ENCODE measurements at regions not wholly inside any gene's neighbourhood (a gene's known extent, or its start where the extent isn't known, plus 50 kb on each side); places are given as distances from the start of the nearest gene placed in this dataset.

GRCh38 chr1:91585502-91585901 lies 84.9 kb downstream of the CDC7 start:
- no peaks in the 10 kb centered on the region for H3K9me3 ChIP-seq (ENCODE audit: insufficient read depth, low read length)
- no peak overlapping the region for H3K9ac ChIP-seq (ENCODE audit: insufficient read length, low read depth)
- peaks cover 6% of the 10 kb centered on the region for H3K4me1 ChIP-seq (ENCODE audit: insufficient read depth, insufficient read length)
- no peaks in the 10 kb centered on the region for H3K36me3 ChIP-seq (ENCODE audit: insufficient read depth, insufficient read length, low read length)
- no peak overlapping the region for H3K4me3 ChIP-seq (ENCODE audit: insufficient read length, low read depth)
- TF ChIP-seq SUZ12 (IDR thresholded peaks at IDR 0.05; ENCODE audit: extremely low read depth, insufficient read depth, insufficient read length) (no peak), YY1 (IDR thresholded peaks at IDR 0.05; ENCODE audit: insufficient read depth, insufficient read length) (no peak), ZNF274 (IDR thresholded peaks at IDR 0.05; ENCODE audit: low read depth, low read length) (no peak)
- no peak for DNase-seq (ENCODE audit: low read depth, low spot score)
- H3K27me3 ChIP-seq (ENCODE audit: insufficient read depth, insufficient read length) = no peaks in the 10 kb centered on the region

DNA sequence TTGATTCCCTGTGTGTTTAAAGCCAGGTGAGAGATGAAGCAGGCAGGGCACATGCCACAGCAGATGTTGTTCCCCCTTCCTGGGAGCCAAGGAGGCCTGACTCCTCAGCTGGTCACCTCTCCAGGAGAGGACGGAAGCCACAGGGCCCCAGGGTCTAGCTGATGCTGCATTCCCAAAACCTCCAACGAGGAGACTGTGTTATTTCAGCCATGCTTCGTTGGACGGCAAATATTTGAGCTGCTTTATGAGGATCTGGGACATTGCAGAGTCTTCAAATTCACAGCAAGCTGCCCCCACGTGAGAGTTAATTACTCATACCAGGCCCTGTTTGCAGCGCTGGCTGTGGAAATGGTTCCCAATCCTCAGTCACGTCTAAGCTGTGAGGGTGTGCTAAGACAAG lies 85.3 kb downstream of the CDC7 start:
- no peak for TF ChIP-seq SUZ12 (IDR thresholded peaks at IDR 0.05; ENCODE audit: extremely low read depth, insufficient read depth, insufficient read length)
- no peak for TF ChIP-seq YY1 (IDR thresholded peaks at IDR 0.05; ENCODE audit: insufficient read depth, insufficient read length)
- TF ChIP-seq ZNF274 (IDR thresholded peaks at IDR 0.05; ENCODE audit: low read depth, low read length) = no peak
- H3K27me3 ChIP-seq (ENCODE audit: insufficient read depth, insufficient read length) = no peaks in the 10 kb centered on the region
- H3K36me3 ChIP-seq (ENCODE audit: insufficient read depth, insufficient read length, low read length) = no peaks in the 10 kb centered on the region
- H3K4me1 ChIP-seq (ENCODE audit: insufficient read depth, insufficient read length) = peaks cover 6% of the 10 kb centered on the region
- H3K9me3 ChIP-seq (ENCODE audit: insufficient read depth, low read length) = no peaks in the 10 kb centered on the region
- no peak overlapping the region for H3K4me3 ChIP-seq (ENCODE audit: insufficient read length, low read depth)
- DNase-seq (ENCODE audit: low read depth, low spot score) = no peak
- no peak overlapping the region for H3K9ac ChIP-seq (ENCODE audit: insufficient read length, low read depth)

- no peak for DNase-seq (ENCODE audit: low read depth, low spot score)
- Histone ChIP-seq H3K9ac (ENCODE audit: insufficient read length, low read depth) (no peak overlapping the region), H3K36me3 (ENCODE audit: insufficient read depth, insufficient read length, low read length) (no peaks in the 10 kb centered on the region), H3K4me3 (ENCODE audit: insufficient read length, low read depth) (no peak overlapping the region), H3K27me3 (ENCODE audit: insufficient read depth, insufficient read length) (no peaks in the 10 kb centered on the region), H3K4me1 (ENCODE audit: insufficient read depth, insufficient read length) (peaks cover 6% of the 10 kb centered on the region), H3K9me3 (ENCODE audit: insufficient read depth, low read length) (no peaks in the 10 kb centered on the region)
- no peak for TF ChIP-seq YY1 (IDR thresholded peaks at IDR 0.05; ENCODE audit: insufficient read depth, insufficient read length)
- TF ChIP-seq ZNF274 (IDR thresholded peaks at IDR 0.05; ENCODE audit: low read depth, low read length) = no peak
- no peak for TF ChIP-seq SUZ12 (IDR thresholded peaks at IDR 0.05; ENCODE audit: extremely low read depth, insufficient read depth, insufficient read length)
Measured at GRCh38 chr1:91589437-91589836, 88.8 kb downstream of the CDC7 start.

DNA sequence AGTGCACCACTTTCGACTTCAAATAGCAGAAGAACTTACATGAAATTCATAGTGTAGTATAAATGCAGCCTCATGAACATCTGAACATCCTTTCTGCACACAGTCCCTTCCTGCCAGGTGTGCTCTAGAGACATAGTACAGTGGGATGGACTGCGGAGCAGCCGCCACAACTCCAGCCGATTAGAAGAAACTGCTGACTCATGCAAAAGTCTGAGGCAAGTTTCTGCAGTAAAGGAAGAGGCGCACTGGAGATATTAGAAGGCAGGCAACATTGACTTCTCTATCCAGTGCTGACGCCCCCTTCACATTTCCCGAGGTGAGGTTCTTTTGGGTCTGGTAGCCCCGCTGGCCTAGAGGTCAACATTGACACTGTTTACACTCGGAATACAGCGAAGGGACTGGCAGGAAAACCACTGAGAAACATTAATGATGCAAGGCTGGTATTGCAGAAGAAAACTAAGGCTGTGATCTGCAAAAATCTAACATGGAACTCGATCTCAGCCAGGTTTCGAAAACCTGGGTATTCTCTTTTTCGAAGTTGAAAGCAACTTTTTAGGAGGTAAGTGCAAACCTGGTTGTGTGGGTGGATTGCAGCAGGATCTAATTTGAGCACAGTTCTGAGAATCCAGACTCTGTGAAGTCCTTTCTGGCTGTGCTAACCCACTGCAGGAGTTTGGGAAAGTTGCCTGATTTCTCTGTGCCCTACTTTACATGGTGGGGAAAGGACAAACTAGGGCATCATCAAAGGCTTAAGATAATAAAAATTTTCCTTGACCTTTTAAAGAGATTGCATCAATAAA lies 90.7 kb downstream of the CDC7 start:
- no peaks in the 10 kb centered on the region for H3K36me3 ChIP-seq (ENCODE audit: insufficient read depth, insufficient read length, low read length)
- H3K4me1 ChIP-seq (ENCODE audit: insufficient read depth, insufficient read length) = peaks cover 2% of the 10 kb centered on the region
- no peak overlapping the region for H3K4me3 ChIP-seq (ENCODE audit: insufficient read length, low read depth)
- H3K27me3 ChIP-seq (ENCODE audit: insufficient read depth, insufficient read length) = no peaks in the 10 kb centered on the region
- H3K9me3 ChIP-seq (ENCODE audit: insufficient read depth, low read length) = no peaks in the 10 kb centered on the region
- TF ChIP-seq SUZ12 (IDR thresholded peaks at IDR 0.05; ENCODE audit: extremely low read depth, insufficient read depth, insufficient read length) = no peak
- no peak for TF ChIP-seq YY1 (IDR thresholded peaks at IDR 0.05; ENCODE audit: insufficient read depth, insufficient read length)
- TF ChIP-seq ZNF274 (IDR thresholded peaks at IDR 0.05; ENCODE audit: low read depth, low read length) = no peak
- DNase-seq (ENCODE audit: low read depth, low spot score) = no peak
- H3K9ac ChIP-seq (ENCODE audit: insufficient read length, low read depth) = no peak overlapping the region

- no peak overlapping the region for H3K4me3 ChIP-seq (ENCODE audit: insufficient read length, low read depth)
- TF ChIP-seq SUZ12 (IDR thresholded peaks at IDR 0.05; ENCODE audit: extremely low read depth, insufficient read depth, insufficient read length) (no peak), YY1 (IDR thresholded peaks at IDR 0.05; ENCODE audit: insufficient read depth, insufficient read length) (no peak), ZNF274 (IDR thresholded peaks at IDR 0.05; ENCODE audit: low read depth, low read length) (no peak)
- H3K27me3 ChIP-seq (ENCODE audit: insufficient read depth, insufficient read length) = no peaks in the 10 kb centered on the region
- H3K9ac ChIP-seq (ENCODE audit: insufficient read length, low read depth) = no peak overlapping the region
- DNase-seq (ENCODE audit: low read depth, low spot score) = no peak
- H3K9me3 ChIP-seq (ENCODE audit: insufficient read depth, low read length) = no peaks in the 10 kb centered on the region
- H3K36me3 ChIP-seq (ENCODE audit: insufficient read depth, insufficient read length, low read length) = no peaks in the 10 kb centered on the region
- peaks cover 2% of the 10 kb centered on the region for H3K4me1 ChIP-seq (ENCODE audit: insufficient read depth, insufficient read length)
Measured at GRCh38 chr1:91592716-91593477, 92.2 kb downstream of the CDC7 start.

- H3K36me3 ChIP-seq (ENCODE audit: insufficient read depth, insufficient read length, low read length) = no peaks in the 10 kb centered on the region
- TF ChIP-seq YY1 (IDR thresholded peaks at IDR 0.05; ENCODE audit: insufficient read depth, insufficient read length) = no peak
- TF ChIP-seq ZNF274 (IDR thresholded peaks at IDR 0.05; ENCODE audit: low read depth, low read length) = no peak
- no peak for TF ChIP-seq SUZ12 (IDR thresholded peaks at IDR 0.05; ENCODE audit: extremely low read depth, insufficient read depth, insufficient read length)
- H3K27me3 ChIP-seq (ENCODE audit: insufficient read depth, insufficient read length) = no peaks in the 10 kb centered on the region
Measured at GRCh38 chr1:91594383-91595055, 93.9 kb downstream of the CDC7 start.

GRCh38 chr1:91596474-91596873 lies 95.8 kb downstream of the CDC7 start:
- Histone ChIP-seq H3K9me3 (ENCODE audit: insufficient read depth, low read length) (no peaks in the 10 kb centered on the region), H3K27me3 (ENCODE audit: insufficient read depth, insufficient read length) (no peaks in the 10 kb centered on the region), H3K4me1 (ENCODE audit: insufficient read depth, insufficient read length) (no peaks in the 10 kb centered on the region), H3K4me3 (ENCODE audit: insufficient read length, low read depth) (no peak overlapping the region), H3K9ac (ENCODE audit: insufficient read length, low read depth) (no peak overlapping the region), H3K36me3 (ENCODE audit: insufficient read depth, insufficient read length, low read length) (no peaks in the 10 kb centered on the region)
- TF ChIP-seq SUZ12 (IDR thresholded peaks at IDR 0.05; ENCODE audit: extremely low read depth, insufficient read depth, insufficient read length) (no peak), YY1 (IDR thresholded peaks at IDR 0.05; ENCODE audit: insufficient read depth, insufficient read length) (no peak), ZNF274 (IDR thresholded peaks at IDR 0.05; ENCODE audit: low read depth, low read length) (no peak)
- DNase-seq (ENCODE audit: low read depth, low spot score) = no peak

More at GRCh38 chr1:91594383-91595055, 93.9 kb downstream of the CDC7 start:
- Histone ChIP-seq H3K4me1 (ENCODE audit: insufficient read depth, insufficient read length) (peaks cover 2% of the 10 kb centered on the region), H3K4me3 (ENCODE audit: insufficient read length, low read depth) (no peak overlapping the region), H3K9ac (ENCODE audit: insufficient read length, low read depth) (no peak overlapping the region), H3K9me3 (ENCODE audit: insufficient read depth, low read length) (no peaks in the 10 kb centered on the region)
- no peak for DNase-seq (ENCODE audit: low read depth, low spot score)

Measured in NT2/D1 (cell line).